ENCODE measurements at regions not wholly inside any gene's neighbourhood (a gene's known extent, or its start where the extent isn't known, plus 50 kb on each side); places are given as distances from the start of the nearest gene placed in this dataset.
A peak's percentile ranks its signal among the peaks of the same experiment; 100 is the strongest.
"Not testable (repeated sequence)": the region's sequence is repeated elsewhere in the genome, so short reads cannot be mapped to it uniquely, and the experiment has no call there.

DNA sequence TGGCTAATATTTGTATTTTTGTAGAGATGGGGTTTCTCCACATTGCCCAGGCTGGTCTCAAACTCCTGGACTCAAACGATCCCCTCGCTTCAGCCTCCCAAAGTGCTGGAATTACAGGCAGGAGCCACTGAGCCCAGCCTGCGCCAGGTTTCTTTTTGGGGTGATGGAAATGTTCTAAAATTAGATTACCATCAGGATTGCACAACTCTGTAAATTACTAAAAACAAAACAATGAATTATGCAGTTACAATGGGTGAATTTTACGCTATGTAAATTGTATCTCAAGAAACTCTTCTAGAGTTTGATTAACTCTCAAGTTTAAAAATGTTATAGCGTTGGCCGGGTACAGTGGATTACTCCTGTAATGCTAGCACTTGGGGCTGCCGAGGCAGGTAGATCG, 118.9 kb upstream of the TBL1X start:
- no peak for DNase-seq (ENCODE audit: low read depth)

DNA sequence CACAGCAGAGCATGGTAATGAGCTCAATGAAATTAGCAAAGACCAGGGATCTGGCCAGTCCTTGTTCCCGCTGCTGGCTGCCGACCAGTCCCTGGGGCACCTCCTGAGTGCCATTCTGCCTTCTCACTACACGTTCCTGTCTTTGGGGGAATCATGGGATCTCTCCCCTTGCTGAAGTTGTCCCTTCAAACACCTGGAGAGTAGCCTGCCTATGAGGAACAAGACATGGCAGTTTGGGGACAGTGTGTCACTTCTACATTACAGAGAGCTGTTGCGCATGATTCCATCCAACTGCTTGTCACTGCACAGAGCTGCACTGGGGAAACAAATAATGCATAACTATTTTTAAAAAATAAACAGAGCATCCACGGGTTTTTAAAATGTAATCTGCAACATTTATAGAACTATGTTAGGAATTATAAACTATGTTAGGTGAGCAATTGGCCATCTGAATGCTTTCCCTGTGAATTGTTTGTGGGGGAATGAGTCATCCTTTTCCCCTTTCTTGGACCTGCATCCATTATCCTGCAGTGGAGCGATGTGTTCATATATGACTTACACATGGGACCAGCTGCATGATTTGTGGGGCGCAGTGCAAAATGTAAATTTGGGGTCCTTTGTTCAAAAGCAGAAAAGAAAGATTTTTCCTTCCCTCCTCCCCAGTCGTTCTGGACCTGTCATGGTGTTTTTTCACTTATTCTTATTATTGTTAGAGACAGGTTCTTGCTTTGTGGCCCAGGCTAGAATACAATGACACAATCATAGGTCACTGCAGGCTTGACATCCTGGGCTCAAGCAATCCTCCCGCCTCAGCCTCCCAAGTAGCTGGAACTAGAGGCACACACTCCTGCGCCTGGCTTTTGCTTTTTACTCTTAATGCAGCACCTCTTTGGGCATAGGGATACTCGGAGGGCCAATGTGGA, 115.0 kb upstream of the TBL1X start:
- DNase-seq (ENCODE audit: low read depth) = no peak

DNA sequence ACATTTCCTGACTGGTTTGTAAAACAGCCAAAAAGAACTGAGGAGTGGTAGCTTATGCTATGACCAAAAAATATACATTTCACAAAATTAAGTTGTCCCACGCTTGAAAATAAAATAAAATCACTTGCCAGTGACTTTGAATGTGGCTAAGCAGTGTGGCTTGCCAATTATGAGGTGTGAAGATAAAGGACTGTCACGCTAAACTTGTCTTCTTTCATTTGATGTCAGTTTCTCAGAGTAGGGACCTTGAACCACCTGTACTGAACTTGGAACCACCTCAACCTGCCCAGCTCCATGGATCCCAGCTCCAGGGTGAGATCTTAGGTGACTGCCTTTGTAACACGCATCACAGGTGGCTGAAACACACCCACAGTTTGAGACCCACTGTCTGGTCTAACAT, 113.7 kb upstream of the TBL1X start:
- no peak for DNase-seq (ENCODE audit: low read depth)

DNA sequence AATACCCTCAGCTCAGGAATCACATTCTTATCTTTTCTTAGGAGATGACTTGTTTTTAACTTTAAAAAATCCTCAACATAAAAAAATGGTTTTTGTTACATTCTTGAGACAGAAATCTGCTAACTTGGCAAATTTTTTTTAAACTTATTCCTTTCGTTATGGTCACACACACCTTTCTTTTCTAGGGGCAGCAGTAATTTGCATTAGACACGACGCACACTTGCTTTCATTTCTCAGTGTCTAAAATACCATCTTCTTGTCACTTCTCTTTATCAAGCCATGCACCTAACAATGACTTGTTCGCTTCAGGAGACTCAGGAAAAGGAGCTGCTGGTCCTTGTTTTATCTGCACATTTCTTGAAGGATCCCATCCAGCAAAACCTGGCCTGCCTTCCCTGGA, 112.6 kb upstream of the TBL1X start:
- DNase-seq (ENCODE audit: low read depth) = no peak

DNA sequence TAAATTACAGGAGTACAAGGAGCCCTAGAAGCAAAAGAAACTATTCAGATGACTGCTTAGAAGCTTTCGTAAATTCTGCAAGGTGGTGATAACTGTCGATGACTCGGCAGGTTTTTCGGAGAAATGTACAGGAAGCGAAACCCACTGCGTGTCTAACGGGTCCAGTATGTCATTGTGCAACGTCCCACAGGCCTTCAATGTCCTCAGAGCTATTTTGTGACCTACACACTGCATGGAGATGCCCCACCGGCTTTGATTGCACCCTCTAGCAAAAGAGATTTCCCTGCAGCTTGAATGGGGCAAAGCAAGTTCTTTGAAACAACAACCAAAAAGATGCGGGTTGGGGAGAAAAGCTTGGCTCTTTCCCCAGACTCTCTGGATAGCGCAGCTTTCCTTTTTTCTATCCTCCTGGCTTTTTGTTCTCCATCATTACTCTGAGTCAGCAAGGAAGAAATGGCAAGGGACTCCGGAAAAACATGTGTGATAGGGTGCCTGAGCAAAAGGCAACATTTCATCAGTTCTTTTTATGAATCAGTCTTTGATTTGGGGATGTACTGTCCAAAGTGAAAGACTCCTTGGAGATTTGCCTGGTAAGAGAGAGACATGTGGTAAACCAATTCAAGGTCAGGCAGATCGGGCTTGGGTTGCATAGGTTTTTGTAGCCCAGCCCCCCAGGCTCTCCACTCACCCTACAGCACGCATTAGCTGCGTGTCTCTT, 112.0 kb upstream of the TBL1X start:
- peak; percentile 37 for DNase-seq (ENCODE audit: low read depth)

DNA sequence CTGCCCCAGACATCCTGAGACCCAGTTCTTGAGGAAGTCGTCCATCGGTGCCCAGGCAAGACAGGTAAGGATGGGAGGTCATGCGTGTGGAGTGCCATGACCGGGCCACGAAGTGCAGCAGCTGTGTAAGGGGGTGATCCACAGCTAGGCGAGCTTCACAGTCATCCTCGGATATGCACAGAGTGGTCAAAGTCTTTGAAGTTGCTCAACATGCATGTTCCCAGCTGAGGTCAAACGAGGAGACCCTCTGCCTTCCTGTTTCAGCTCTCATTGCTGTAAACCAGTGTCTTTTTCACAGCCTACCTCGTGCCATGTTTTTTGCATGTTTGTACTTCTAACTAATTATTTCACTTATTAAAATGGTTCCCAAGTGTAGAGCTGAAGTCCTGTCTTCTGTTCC, 109.9 kb upstream of the TBL1X start:
- DNase-seq (ENCODE audit: low read depth) = no peak

DNA sequence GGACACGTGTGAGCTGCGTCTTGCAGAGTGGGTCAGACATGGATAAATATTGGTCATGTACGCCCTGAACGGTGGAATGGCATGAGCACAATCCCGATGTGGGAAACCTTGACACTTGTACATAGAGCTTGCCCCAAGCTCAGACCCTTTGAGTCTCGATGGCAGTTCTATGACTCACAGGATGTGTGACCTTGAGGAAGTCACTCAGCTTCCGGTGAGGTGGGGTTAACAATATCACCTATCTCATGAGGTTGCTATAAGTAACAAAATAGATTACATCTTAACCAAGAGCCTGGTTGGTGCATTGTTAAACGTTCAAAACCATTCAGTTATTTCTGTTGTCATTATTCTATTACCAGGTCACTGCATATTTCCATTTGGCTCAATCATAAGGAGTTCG, 109.1 kb upstream of the TBL1X start:
- peak; percentile 25 for DNase-seq (ENCODE audit: low read depth)

DNA sequence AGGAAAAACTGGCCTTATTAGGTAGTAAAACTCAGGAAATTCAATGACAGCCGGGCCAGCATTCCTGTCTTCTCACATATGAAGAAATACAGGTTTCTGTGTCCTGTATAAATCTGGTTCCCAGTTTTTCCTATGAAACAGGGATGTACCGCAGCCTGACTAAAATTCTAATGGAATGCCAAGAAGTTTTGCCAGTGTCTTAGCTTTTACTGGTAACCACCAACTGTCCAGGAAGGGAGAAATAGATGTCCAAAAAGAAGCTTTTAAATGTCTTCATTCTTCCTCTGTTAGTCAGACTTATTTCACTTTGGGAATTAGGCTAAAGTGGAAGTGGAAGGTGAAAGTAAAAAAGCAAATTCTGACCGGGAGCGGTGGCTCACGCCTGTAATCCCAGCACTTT, 108.0 kb upstream of the TBL1X start:
- no peak for DNase-seq (ENCODE audit: low read depth)

DNA sequence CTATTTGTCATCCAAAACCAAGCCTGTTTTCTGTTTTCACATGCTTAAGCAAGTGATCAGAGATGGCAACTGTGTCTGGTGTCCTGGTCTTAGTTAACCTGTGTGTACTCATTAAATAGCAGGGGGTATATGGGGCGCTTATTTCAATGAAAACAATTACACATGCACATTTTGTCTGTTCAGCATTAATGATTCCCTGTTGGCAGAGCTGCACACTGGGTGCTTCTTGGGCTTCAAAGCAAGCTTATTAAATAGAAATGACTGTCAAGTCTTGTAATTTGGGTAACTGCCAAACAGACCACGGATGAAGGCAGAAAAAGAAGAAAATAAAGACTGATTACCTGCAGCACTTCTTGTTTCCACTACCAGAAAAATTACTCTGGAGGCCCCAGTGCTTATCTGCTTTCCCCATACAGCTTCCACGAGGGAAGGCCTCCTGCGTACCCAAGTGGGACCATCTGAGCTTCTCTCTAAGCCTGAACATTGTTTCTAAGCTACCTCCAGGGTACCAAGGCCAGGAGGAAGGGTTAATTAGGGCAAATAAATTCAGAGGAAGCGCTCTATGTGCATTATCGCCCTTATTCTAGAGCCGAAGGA, 107.2 kb upstream of the TBL1X start:
- DNase-seq (ENCODE audit: low read depth) = no peak

DNA sequence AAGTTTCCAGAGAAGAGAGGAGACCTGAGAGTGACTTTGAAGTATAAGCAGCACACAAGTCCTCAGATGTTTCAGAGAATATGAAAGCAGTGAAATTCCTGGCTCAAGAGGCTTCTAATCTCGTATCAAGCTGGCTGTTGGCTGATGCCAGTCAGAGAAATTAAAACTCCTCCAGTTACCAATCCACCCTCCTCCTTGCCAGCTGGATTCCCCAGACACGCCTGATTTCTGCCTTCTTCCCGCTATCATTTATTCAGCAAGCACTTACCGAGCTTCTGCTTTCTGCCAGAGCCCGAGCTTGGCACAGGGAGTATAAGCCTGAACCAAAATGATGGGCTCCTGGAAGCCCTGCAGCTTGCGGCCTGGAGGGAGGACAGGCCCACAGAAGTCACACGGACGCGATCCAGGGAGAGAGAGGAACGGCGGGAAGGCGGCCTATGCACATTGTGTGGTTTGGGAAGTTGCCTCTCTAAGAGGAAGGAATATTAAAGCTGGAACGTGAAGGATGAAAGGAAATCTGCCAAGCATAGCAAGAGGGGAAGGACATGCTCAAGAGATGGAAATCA, 102.4 kb upstream of the TBL1X start:
- DNase-seq (ENCODE audit: low read depth) = no peak

DNA sequence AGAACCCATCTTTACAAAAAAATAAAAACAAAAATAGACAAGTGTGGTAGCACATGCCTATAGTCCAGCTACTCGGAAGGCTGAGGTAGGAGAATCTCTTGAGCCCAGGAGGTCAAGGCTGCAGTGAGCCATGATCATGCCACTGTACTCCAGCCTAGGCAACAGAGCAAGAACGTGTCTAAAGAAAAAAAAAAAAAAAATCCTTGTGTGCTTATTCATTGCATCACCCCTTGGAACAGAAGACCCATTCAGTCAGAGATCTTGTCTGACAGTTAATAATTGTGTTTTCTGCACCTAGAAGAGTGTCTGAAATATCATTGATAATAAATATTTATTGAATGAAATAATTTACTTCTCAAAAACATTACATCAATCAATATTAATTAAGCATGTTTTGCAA, 97.4 kb upstream of the TBL1X start:
- DNase-seq (ENCODE audit: low read depth) = no peak

DNA sequence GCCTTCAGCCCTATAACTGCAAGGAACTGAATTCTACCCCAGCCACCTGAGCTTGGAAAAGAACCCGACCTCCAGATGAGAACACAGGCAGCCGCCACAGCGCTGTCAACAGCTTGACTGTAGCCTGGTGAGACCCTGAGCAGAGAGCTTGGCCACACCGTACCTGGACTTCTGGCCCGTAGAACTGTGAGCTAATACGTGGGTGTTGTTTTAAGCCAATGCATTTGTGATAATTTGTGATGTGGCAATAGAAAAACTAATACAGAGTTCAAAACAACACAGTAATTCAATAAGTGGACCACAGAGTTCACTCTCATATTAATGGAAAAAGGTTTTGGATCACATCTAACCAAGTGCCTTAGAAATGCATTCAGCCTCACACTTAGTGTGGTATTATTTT, 96.6 kb upstream of the TBL1X start:
- DNase-seq (ENCODE audit: low read depth) = no peak

DNA sequence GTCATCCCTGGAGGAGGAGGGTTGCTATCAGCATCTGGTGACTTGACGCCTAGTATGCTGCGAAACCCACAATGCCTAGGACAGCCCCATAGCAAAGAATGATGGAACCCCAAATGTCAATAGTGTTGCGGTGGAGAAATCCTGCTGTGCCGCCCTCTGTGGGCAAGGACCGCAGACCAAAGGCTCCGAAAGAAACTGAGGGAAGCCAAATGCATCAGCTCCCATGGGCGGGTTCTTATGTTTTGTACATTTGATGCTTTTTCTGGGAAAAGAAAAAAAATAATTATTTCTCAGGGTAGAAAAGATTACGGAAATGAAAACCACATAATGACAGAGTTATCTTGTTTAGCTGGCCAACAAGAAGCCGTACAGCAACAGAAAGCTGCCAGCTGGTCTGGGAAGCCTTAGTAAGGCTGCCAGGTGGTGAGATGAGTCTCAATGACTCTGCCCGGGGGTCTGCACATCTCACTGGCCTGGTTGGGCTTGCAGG, 95.0 kb upstream of the TBL1X start:
- DNase-seq (ENCODE audit: low read depth) = no peak

DNA sequence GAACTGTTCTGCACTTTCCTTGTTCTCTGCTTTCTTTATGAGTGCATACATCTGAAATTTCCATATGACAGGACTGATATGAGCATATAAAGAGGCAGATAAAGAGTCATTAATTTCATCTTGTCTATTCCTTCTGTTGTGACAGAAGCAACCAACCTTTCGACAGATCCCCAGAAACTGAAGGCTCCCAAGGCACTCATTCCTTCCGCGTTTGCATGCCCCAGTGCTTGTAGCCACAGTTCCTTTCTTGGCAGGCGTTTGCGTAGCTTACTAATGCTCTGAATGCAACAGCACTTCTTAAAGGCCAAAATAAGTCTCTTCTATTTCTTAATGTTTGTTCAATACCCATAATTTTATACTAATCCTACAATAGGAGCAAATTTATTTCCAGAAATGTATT, 94.0 kb upstream of the TBL1X start:
- no peak for DNase-seq (ENCODE audit: low read depth)

DNA sequence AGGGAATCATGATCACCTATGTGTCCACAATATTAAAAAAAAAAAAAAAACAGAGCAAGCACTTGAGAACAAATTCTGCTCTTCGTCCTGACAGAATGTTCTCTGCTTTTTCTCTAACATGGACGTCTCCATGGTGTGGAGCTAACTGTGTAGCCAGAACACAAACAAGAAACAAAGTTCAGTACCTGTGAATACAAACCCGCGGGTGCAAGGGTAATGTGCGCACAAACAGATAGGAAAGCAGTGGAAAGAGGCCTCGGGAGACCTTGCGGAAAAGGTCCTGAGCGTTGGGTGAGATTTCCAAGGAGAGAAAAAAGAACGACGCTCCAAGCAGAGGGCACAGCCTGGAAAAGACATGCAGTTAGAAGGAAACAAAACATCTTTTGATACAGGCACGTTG, 92.0 kb upstream of the TBL1X start:
- no peak for DNase-seq (ENCODE audit: low read depth)

DNA sequence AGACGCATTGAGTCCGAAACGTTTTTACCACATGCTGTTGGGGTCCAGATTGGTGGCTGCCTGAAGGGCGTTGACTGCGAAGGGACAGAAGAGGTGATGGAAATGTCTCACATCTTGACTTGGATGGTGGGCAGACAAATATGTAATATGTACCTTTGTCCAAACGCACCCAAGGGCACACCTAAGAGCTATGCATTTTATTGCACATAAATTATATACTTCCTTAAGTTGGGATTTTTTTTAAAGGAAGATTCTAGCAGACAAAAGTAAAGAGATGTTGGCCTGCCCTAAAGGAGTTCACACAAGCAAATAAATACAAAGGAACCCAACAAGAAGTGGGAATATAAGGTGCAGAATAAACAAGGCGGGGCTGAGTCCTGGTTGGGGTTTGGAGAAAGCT, 91.1 kb upstream of the TBL1X start:
- no peak for DNase-seq (ENCODE audit: low read depth)

DNA sequence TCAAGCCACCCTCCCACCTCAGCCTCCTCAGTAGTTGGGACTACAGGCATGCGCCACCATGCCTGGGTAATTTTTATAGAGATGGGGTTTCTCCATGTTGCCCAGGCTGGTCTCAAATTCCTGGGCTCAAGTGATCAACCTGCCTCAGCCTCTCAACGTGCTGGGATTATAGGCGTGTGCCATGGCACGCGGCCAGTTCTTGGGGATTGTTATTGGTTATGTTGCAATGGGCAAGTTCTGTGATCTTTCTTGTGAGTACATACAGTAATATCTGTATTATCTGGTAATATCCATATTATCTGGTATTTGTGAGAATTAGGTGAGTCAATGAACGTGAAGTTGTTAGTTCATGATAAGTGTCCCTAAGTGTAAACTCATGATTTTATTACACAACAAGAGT, 90.3 kb upstream of the TBL1X start:
- DNase-seq (ENCODE audit: low read depth) = no peak

DNA sequence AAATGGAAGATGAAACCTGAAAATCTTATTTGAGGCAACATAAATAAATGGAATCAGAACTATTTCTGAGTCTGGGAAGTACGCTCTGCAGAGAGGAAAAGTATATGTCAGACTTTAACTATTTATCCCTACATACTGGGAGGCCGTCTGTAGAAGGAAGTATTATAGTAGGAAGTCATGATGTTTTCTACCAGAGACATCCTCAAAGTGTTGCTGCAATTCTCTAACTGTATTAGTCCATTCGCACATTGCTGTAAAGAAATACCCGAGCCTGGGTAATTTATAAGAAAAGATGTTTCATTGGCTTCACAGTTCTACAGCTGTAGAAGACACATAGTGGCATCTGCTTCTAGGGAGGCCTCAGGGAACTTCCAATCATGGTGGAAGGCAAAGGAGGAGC, 88.7 kb upstream of the TBL1X start:
- DNase-seq (ENCODE audit: low read depth) = no peak

DNA sequence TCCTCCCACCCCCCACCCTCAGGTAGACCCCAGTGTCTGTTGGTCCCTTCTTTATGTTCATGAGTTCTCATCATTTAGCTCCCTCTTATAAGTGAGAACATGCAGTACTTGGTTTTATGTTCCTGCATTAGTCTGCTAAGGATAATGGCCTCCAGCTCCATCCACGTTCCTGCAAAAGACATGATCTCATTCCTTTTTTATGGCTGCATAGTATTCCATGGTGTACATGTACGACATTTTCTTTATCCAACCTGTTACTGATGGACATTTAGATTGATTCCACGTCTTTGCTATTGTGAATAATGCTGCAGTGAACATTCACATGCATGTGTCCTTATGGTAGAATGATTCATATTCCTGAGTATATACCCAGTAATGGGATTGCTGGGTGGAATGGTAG, 87.6 kb upstream of the TBL1X start:
- DNase-seq (ENCODE audit: low read depth) = not testable (repeated sequence)

DNA sequence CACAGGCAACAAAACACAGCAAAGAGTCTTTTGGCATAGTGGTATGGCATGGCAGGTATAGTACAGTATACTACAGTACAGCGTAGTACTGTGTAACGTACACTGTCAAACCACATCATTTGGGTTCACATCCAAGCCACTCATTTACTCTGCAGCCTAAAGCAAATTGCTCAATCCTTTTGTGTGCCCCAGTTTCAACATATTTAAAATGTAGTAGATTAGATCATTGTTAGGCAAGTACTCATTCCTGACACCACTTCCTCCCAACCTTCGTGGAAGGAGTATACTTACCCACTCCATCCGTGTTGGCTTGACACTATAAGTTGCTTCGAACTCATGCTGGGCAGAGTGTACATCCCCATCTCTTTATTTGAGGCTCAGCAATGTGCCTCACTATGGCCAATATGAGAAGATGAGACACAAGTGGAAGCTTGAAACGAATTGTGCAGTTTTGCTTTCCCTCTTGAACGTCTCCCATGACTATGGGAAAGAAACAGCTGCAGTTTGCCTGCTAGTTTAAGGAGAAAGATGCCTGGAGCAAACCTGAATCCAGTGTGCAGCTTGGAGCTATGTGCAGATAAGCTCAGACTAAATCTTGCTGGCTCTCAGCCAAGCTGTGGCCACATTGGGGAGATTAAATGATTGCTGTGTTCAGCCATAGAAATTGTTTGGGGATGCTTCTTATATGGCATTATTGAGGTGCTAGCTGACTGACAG, 85.7 kb upstream of the TBL1X start:
- DNase-seq (ENCODE audit: low read depth) = no peak

DNA sequence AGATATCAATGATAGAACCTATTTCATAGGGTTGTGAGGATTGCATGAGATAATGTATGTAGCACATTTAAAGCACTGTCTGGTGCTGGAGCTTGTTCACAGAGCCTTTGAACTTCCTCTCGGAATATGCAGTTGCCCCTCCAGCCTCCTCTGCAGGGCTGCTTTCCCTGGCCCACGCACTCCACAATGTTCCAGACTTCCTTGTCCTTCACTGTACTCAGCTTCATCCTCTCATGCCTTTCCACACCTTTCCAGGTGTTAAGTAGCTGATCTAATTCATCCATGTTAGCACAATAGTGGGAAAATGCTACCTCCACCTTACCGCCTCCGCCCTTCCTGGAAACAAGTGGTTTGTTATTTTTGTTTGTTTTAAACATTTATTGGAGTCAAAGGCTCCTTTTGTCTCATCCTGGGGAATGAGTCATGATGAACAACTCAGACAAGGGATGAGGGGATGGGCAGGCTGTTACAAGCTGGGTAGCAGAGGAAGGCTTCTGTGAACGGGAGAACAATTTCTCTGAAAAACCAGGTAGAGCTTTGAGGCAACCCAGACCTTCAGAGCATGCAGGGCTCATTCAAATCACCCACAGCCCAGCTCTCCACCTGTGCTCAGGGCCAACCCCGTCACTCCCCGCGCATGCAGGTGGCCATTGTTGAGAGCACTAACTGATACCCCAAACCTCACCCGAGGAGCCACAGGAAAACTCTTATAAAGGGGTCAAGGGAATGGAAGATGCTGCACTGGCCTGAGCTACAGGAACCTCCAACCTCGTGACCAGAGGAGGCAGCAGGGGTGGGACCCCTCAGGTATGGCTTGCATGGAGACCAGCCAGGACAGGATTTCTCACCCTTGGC, 84.9 kb upstream of the TBL1X start:
- no peak for DNase-seq (ENCODE audit: low read depth)
